ENCODE measurements at regions not wholly inside any gene's neighbourhood (a gene's known extent, or its start where the extent isn't known, plus 50 kb on each side); places are given as distances from the start of the nearest gene placed in this dataset.

GRCh38 chr11:93248602-93249001, 50.8 kb upstream of the SLC36A4 start:
- TF ChIP-seq CTCF (IDR thresholded peaks at IDR 0.05; ENCODE audit: low read depth, low read length, missing control alignments) = peak; percentile 30
- H3K4me3 ChIP-seq (ENCODE audit: low read depth, low read length) = no peak overlapping the region
- no peak overlapping the region for H3K27ac ChIP-seq
- no peaks in the 10 kb centered on the region for H3K27me3 ChIP-seq (replicated peaks)
- in situ Hi-C loops (cut with HindIII; ENCODE audit: low pct_ligation_motif_present, low sequenced_read_pairs) = loop anchor here (25.0 kb wide), 1 partner anchor 414 kb away; the partner anchor contains the start of gene CEP295
- DNase-seq = no peak
- H3K36me3 ChIP-seq (replicated peaks) = no peaks in the 10 kb centered on the region

GRCh38 chr11:93249459-93250220, 51.8 kb upstream of the SLC36A4 start:
- no peak overlapping the region for H3K4me3 ChIP-seq (ENCODE audit: low read depth, low read length)
- no peak for TF ChIP-seq CTCF (IDR thresholded peaks at IDR 0.05; ENCODE audit: low read depth, low read length, missing control alignments)
- no peaks in the 10 kb centered on the region for H3K27me3 ChIP-seq (replicated peaks)
- no peak for DNase-seq
- H3K36me3 ChIP-seq (replicated peaks) = no peaks in the 10 kb centered on the region
- in situ Hi-C loops (cut with HindIII; ENCODE audit: low pct_ligation_motif_present, low sequenced_read_pairs) = loop anchor here (25.0 kb wide), 1 partner anchor 413 kb away; the partner anchor contains the start of gene CEP295
- no peak overlapping the region for H3K27ac ChIP-seq

GRCh38 chr11:93250326-93250725, 52.5 kb upstream of the SLC36A4 start:
- Histone ChIP-seq H3K36me3 (replicated peaks) (no peaks in the 10 kb centered on the region), H3K27ac (no peak overlapping the region), H3K27me3 (replicated peaks) (no peaks in the 10 kb centered on the region), H3K4me3 (ENCODE audit: low read depth, low read length) (no peak overlapping the region)
- DNase-seq = no peak
- in situ Hi-C loops (cut with HindIII; ENCODE audit: low pct_ligation_motif_present, low sequenced_read_pairs) = no loop called here
- no peak for TF ChIP-seq CTCF (IDR thresholded peaks at IDR 0.05; ENCODE audit: low read depth, low read length, missing control alignments)

- no peaks in the 10 kb centered on the region for H3K36me3 ChIP-seq (replicated peaks)
- no peak for TF ChIP-seq CTCF (IDR thresholded peaks at IDR 0.05; ENCODE audit: low read depth, low read length, missing control alignments)
- no peak for DNase-seq
- no peak overlapping the region for H3K4me3 ChIP-seq (ENCODE audit: low read depth, low read length)
- H3K27ac ChIP-seq = no peak overlapping the region
- in situ Hi-C loops (cut with HindIII; ENCODE audit: low pct_ligation_motif_present, low sequenced_read_pairs) = no loop called here
- H3K27me3 ChIP-seq (replicated peaks) = no peaks in the 10 kb centered on the region
Observed at GRCh38 chr11:93251922-93252321, 54.1 kb upstream of the SLC36A4 start.

GRCh38 chr11:93253111-93253510, 55.3 kb upstream of the SLC36A4 start:
- Histone ChIP-seq H3K27ac (no peak overlapping the region), H3K36me3 (replicated peaks) (no peaks in the 10 kb centered on the region), H3K27me3 (replicated peaks) (no peaks in the 10 kb centered on the region), H3K4me3 (ENCODE audit: low read depth, low read length) (no peak overlapping the region)
- DNase-seq = no peak
- in situ Hi-C loops (cut with HindIII; ENCODE audit: low pct_ligation_motif_present, low sequenced_read_pairs) = no loop called here
- TF ChIP-seq CTCF (IDR thresholded peaks at IDR 0.05; ENCODE audit: low read depth, low read length, missing control alignments) = no peak

GRCh38 chr11:93256623-93257022, 58.8 kb upstream of the SLC36A4 start:
- Histone ChIP-seq H3K27me3 (replicated peaks) (no peaks in the 10 kb centered on the region), H3K36me3 (replicated peaks) (no peaks in the 10 kb centered on the region), H3K27ac (no peak overlapping the region), H3K4me3 (ENCODE audit: low read depth, low read length) (no peak overlapping the region)
- in situ Hi-C loops (cut with HindIII; ENCODE audit: low pct_ligation_motif_present, low sequenced_read_pairs) = no loop called here
- DNase-seq = no peak
- no peak for TF ChIP-seq CTCF (IDR thresholded peaks at IDR 0.05; ENCODE audit: low read depth, low read length, missing control alignments)
